ENCODE measurements at regions not wholly inside any gene's neighbourhood (a gene's known extent, or its start where the extent isn't known, plus 50 kb on each side); places are given as distances from the start of the nearest gene placed in this dataset.

- H3K36me3 ChIP-seq (ENCODE audit: control insufficient read depth, insufficient read depth, low read length), result no peaks in the 10 kb centered on the region
- ChIA-PET POLR2A (no interaction called here), CTCF (interaction anchor here (1.0 kb wide), 1 partner anchor 236 kb away, joined by 4 read pairs; no protein-coding TSS in a partner anchor)
- TF ChIP-seq CTCF (IDR thresholded peaks at IDR 0.05; ENCODE audit: insufficient read depth, low read depth, low read length), result no peak
- DNase-seq (ENCODE audit: low read depth), result peak; percentile 9
- no peaks in the 10 kb centered on the region for H3K27me3 ChIP-seq (ENCODE audit: control insufficient read depth, insufficient read depth, low read length)
- no peak overlapping the region for H3K4me3 ChIP-seq (ENCODE audit: low read depth, low read length)
These were observed 978.6 kb downstream of the SORCS1 start for GRCh38 chr10:106185951-106186350.

GRCh38 chr10:106183041-106183440, 981.5 kb downstream of the SORCS1 start:
- POLR2A ChIA-PET, result no interaction called here
- H3K4me3 ChIP-seq (ENCODE audit: low read depth, low read length), result no peak overlapping the region
- no peaks in the 10 kb centered on the region for H3K36me3 ChIP-seq (ENCODE audit: control insufficient read depth, insufficient read depth, low read length)
- H3K27me3 ChIP-seq (ENCODE audit: control insufficient read depth, insufficient read depth, low read length), result no peaks in the 10 kb centered on the region
- DNase-seq (ENCODE audit: low read depth), result no peak
- CTCF ChIA-PET, result interaction anchor here (1.1 kb wide), 1 partner anchor 233 kb away, joined by 4 read pairs; no protein-coding TSS in a partner anchor
- no peak for TF ChIP-seq CTCF (IDR thresholded peaks at IDR 0.05; ENCODE audit: insufficient read depth, low read depth, low read length)

GRCh38 chr10:106182542-106182941, 982.0 kb downstream of the SORCS1 start:
- Histone ChIP-seq H3K36me3 (ENCODE audit: control insufficient read depth, insufficient read depth, low read length) (no peaks in the 10 kb centered on the region), H3K27me3 (ENCODE audit: control insufficient read depth, insufficient read depth, low read length) (no peaks in the 10 kb centered on the region), H3K4me3 (ENCODE audit: low read depth, low read length) (no peak overlapping the region)
- ChIA-PET CTCF (interaction anchor here (1.1 kb wide), 1 partner anchor 233 kb away, joined by 4 read pairs; no protein-coding TSS in a partner anchor), POLR2A (no interaction called here)
- no peak for TF ChIP-seq CTCF (IDR thresholded peaks at IDR 0.05; ENCODE audit: insufficient read depth, low read depth, low read length)
- DNase-seq (ENCODE audit: low read depth), result no peak

- Histone ChIP-seq H3K27me3 (ENCODE audit: control insufficient read depth, insufficient read depth, low read length) (no peaks in the 10 kb centered on the region), H3K4me3 (ENCODE audit: low read depth, low read length) (no peak overlapping the region), H3K36me3 (ENCODE audit: control insufficient read depth, insufficient read depth, low read length) (no peaks in the 10 kb centered on the region)
- DNase-seq (ENCODE audit: low read depth), result peak; percentile 16
- POLR2A ChIA-PET, result interaction anchor here (0.5 kb wide), 1 partner anchor 30 kb away, joined by 3 read pairs; no protein-coding TSS in a partner anchor
- CTCF ChIA-PET, result interaction anchor here (1.0 kb wide), 1 partner anchor 8 kb away, joined by 3 read pairs; no protein-coding TSS in a partner anchor
- TF ChIP-seq CTCF (IDR thresholded peaks at IDR 0.05; ENCODE audit: insufficient read depth, low read depth, low read length), result no peak
These were observed 983.0 kb downstream of the SORCS1 start for GRCh38 chr10:106181501-106181900.

- ChIA-PET CTCF (no interaction called here), POLR2A (no interaction called here)
- no peak for TF ChIP-seq CTCF (IDR thresholded peaks at IDR 0.05; ENCODE audit: insufficient read depth, low read depth, low read length)
- H3K36me3 ChIP-seq (ENCODE audit: control insufficient read depth, insufficient read depth, low read length), result no peaks in the 10 kb centered on the region
- H3K4me3 ChIP-seq (ENCODE audit: low read depth, low read length), result no peak overlapping the region
- no peak for DNase-seq (ENCODE audit: low read depth)
- H3K27me3 ChIP-seq (ENCODE audit: control insufficient read depth, insufficient read depth, low read length), result no peaks in the 10 kb centered on the region
These were observed 985.1 kb downstream of the SORCS1 start for GRCh38 chr10:106179430-106179829.
